ENCODE measurements at regions not wholly inside any gene's neighbourhood (a gene's known extent, or its start where the extent isn't known, plus 50 kb on each side); places are given as distances from the start of the nearest gene placed in this dataset.

DNA sequence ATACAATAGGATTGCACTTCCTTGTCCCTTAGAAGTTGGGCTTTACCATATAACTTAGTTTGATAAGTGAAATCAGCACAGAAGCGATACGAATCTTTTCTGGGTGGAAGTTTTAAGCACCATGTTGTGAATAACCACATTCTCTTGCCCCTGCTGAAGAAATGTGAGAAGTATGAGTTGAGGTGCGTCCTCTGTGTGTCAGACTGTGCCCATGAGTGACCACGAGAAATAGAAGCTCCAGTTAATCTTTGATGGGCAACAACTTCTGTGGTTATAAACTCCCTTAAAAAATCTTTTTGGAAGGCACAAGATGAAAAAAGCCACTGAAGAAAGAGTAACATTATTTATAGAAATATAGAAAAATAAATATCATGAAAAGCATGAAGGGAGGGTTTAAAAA, 668.2 kb downstream of the DTWD2 start:
- Histone ChIP-seq H3K27me3 (ENCODE audit: low read depth) (no peaks in the 10 kb centered on the region), H3K9me3 (replicated peaks) (no peaks in the 10 kb centered on the region), H3K36me3 (no peaks in the 10 kb centered on the region), H3K4me3 (no peak overlapping the region), H3K27ac (replicated peaks) (no peak overlapping the region), H3K4me1 (no peaks in the 10 kb centered on the region)
- intact Hi-C loops (cut with micrococcal nuclease): no loop called here
- TF ChIP-seq, protein P1, sequence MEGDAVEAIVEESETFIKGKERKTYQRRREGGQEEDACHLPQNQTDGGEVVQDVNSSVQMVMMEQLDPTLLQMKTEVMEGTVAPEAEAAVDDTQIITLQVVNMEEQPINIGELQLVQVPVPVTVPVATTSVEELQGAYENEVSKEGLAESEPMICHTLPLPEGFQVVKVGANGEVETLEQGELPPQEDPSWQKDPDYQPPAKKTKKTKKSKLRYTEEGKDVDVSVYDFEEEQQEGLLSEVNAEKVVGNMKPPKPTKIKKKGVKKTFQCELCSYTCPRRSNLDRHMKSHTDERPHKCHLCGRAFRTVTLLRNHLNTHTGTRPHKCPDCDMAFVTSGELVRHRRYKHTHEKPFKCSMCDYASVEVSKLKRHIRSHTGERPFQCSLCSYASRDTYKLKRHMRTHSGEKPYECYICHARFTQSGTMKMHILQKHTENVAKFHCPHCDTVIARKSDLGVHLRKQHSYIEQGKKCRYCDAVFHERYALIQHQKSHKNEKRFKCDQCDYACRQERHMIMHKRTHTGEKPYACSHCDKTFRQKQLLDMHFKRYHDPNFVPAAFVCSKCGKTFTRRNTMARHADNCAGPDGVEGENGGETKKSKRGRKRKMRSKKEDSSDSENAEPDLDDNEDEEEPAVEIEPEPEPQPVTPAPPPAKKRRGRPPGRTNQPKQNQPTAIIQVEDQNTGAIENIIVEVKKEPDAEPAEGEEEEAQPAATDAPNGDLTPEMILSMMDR (IDR thresholded peaks at IDR 0.05; ENCODE audit: borderline replicate concordance): no peak
- DNase-seq: no peak

DNA sequence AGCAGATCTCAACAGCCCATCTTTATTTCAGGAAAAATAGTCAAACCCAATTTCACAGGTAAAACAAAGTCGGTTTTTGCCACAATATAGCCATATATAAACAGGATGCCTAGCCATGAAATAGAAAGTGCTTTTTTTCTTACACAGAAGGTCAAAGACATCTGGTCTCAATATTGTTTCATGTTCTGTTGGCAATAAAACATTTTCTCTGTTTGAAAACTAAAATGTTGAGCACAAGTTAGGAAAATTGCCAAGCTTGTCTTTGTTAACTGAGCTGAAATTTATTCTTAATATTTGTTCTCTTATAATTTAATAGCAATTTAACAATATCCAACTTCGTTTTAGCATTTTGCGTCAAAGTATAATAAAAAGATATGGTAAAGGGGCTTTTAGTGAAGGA, 673.4 kb downstream of the DTWD2 start:
- TF ChIP-seq, protein P1 (IDR thresholded peaks at IDR 0.05; ENCODE audit: borderline replicate concordance): no peak
- no peaks in the 10 kb centered on the region for H3K9me3 ChIP-seq (replicated peaks)
- no peak overlapping the region for H3K27ac ChIP-seq (replicated peaks)
- intact Hi-C loops (cut with micrococcal nuclease): no loop called here
- H3K4me1 ChIP-seq: no peaks in the 10 kb centered on the region
- no peak for DNase-seq
- H3K4me3 ChIP-seq: no peak overlapping the region
- no peaks in the 10 kb centered on the region for H3K36me3 ChIP-seq
- H3K27me3 ChIP-seq (ENCODE audit: low read depth): no peaks in the 10 kb centered on the region

DNA sequence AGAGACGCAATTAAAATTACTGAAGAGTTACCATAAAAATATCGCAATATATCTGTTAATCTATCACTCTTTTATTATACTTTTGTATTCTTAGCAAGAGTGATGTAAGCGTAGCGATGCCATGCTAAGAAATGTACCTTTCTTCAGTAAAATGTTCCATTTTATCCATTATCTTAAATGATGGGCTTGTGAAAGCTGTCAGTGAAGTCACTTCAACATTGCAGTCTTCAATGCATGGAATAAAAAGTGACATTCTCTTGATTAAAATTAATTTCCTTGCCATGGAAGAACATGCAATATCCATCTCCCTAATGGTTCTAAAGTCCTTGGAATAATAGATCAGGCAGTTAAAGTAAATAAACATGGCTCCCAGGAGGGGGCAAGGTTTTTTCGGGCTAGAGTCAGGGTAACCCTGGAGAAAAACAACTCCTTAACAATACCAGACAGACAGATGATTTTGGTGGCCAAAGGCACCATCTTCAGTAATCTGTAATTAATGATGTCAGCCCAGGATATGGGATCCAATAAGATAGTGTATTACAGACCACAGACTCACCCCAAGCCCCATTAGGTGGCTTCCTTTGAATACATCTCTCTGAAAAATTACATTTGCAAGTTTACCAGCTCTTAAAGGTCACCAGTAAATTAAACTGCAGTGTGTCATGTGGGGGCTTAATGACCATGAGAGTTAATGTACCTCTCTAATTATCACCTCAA, 677.1 kb downstream of the DTWD2 start:
- Histone ChIP-seq H3K9me3 (replicated peaks) (no peaks in the 10 kb centered on the region), H3K27me3 (ENCODE audit: low read depth) (no peaks in the 10 kb centered on the region), H3K27ac (replicated peaks) (no peak overlapping the region), H3K4me1 (peaks cover 5% of the 10 kb centered on the region), H3K4me3 (no peak overlapping the region), H3K36me3 (no peaks in the 10 kb centered on the region)
- intact Hi-C loops (cut with micrococcal nuclease): no loop called here
- TF ChIP-seq, protein P1 (IDR thresholded peaks at IDR 0.05; ENCODE audit: borderline replicate concordance): no peak
- no peak for DNase-seq

DNA sequence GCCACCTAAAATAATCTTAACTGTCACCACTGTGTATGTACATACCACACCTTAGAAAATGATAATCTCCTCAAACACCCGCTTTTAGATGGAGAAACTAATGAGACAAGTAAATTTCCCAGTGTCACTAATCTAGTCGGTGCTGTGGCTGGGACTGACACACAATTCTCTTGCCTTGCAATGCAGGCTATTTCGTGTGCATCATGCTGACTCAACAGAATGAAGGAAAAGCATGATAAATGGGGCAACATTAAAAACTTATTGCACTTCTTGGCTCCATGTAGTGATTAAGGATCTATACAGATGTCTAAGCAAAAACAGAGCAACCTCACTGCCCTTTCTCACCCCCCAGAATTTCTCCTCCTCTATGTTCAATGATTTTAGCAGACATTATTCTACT, 677.9 kb downstream of the DTWD2 start:
- no peak overlapping the region for H3K4me3 ChIP-seq
- H3K27me3 ChIP-seq (ENCODE audit: low read depth): no peaks in the 10 kb centered on the region
- no peak for DNase-seq
- no peak overlapping the region for H3K27ac ChIP-seq (replicated peaks)
- H3K4me1 ChIP-seq: peaks cover 5% of the 10 kb centered on the region
- H3K9me3 ChIP-seq (replicated peaks): no peaks in the 10 kb centered on the region
- no peaks in the 10 kb centered on the region for H3K36me3 ChIP-seq
- TF ChIP-seq, protein P1 (IDR thresholded peaks at IDR 0.05; ENCODE audit: borderline replicate concordance): no peak
- intact Hi-C loops (cut with micrococcal nuclease): no loop called here

DNA sequence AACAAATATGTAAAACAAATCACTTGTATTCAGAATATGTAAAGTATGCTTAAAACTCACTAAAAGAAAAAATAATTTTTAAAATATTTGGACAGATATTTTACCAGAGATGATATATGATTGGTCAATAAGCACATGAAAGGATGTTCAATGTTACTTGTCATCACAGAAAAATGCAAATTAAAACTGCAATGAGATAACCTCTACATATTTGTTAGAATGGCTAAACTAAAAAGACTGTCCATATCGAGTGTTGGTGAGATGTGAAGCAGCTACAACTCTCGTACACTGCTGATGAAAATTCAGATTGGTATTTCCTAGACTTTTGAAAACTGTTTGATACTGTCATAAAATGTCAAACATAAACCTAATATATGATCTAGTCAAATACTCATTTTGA, 685.1 kb downstream of the DTWD2 start:
- no peaks in the 10 kb centered on the region for H3K36me3 ChIP-seq
- no peak overlapping the region for H3K27ac ChIP-seq (replicated peaks)
- TF ChIP-seq, protein P1 (IDR thresholded peaks at IDR 0.05; ENCODE audit: borderline replicate concordance): no peak
- intact Hi-C loops (cut with micrococcal nuclease): no loop called here
- no peaks in the 10 kb centered on the region for H3K4me1 ChIP-seq
- no peak overlapping the region for H3K4me3 ChIP-seq
- H3K27me3 ChIP-seq (ENCODE audit: low read depth): no peaks in the 10 kb centered on the region
- H3K9me3 ChIP-seq (replicated peaks): no peaks in the 10 kb centered on the region
- DNase-seq: no peak

All from left ventricle myocardium inferior (tissue), 1 donor.